NT2/D1 (cell line): ENCODE measurements at regions not wholly inside any gene's neighbourhood (a gene's known extent, or its start where the extent isn't known, plus 50 kb on each side); places are given as distances from the start of the nearest gene placed in this dataset.

Source experiments
- YY1 ChIP-seq: IDR thresholded peaks from 2 replicates; pipeline ENCODE4 v1.6.1; 2011; ENCODE audit not compliant: insufficient read length, insufficient read depth
- ZNF274 ChIP-seq: IDR thresholded peaks from 2 replicates; pipeline ENCODE4 v1.6.1; 2011; ENCODE audit warnings: mild to moderate bottlenecking, low read depth, low read length

DNA sequence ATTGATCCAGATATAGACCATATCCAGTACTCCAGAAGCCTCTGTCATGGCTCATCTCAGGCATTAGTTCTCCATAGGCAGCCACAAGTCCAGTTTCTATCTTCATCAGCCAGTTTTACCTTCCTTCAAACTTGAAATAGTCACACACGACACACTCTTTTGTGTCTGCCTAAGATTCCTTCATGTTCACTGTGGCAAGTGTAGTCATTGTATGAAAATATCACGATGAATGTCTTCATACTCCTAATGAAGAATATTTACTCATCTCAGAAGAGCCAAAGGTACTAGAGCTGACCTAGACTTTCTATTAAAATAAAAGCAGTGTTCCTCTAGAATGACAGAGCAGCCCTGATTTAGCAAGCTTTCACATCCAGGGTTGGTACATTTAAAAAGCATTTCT, 230.7 kb downstream of the SNX13 start:
- TF ChIP-seq ZNF274 (no peak), YY1 (no peak)
